HepG2 (cell line): ENCODE measurements at regions not wholly inside any gene's neighbourhood (a gene's known extent, or its start where the extent isn't known, plus 50 kb on each side); places are given as distances from the start of the nearest gene placed in this dataset.

Experiments
- ARHGAP35 ChIP-seq: sonication (generic); formaldehyde crosslinking; IDR thresholded peaks from 2 replicates; pipeline ENCODE4 v1.9.0; 2022; ENCODE audit warnings: mild to moderate bottlenecking, inconsistent platforms, moderate library complexity, missing genetic modification reagents, borderline replicate concordance
- CREM ChIP-seq, 2 experiments: sonication (generic) in 1 of 2; formaldehyde crosslinking in 1 of 2; IDR thresholded peaks; 2 replicates each; pipeline versions ENCODE4 v1.4.0 to v1.6.1; 2016 to 2020; ENCODE audit warnings: antibody characterized with exemption in 1 of 2, mild to moderate bottlenecking in 1 of 2, missing genetic modification reagents in 1 of 2
- CTCF ChIP-seq: sonication (generic); formaldehyde crosslinking; IDR thresholded peaks from 2 replicates; pipeline ENCODE4 v1.5.0; 2020; ENCODE audit warnings: mild to moderate bottlenecking, missing genetic modification reagents, moderate library complexity
- FOSL1 ChIP-seq: sonication (generic); formaldehyde crosslinking; IDR thresholded peaks from 2 replicates; pipeline ENCODE4 v1.9.0; 2021; ENCODE audit warnings: missing genetic modification reagents, borderline replicate concordance
- FOXK2 ChIP-seq: fragments of 450-650 bp; IDR thresholded peaks from 2 replicates; pipeline ENCODE4 v1.6.1; 2016
- MIER3 ChIP-seq: IDR thresholded peaks from 2 replicates; pipeline ENCODE4 v1.6.1; 2016; ENCODE audit warnings: missing compliant biosample characterization, borderline replicate concordance
- PPARG ChIP-seq: conservative IDR thresholded peaks from 2 replicates; pipeline ENCODE4 v1.6.1; 2016; ENCODE audit warnings: missing biosample characterization, missing genetic modification reagents
- SMC3 ChIP-seq: IDR thresholded peaks from 2 replicates; pipeline ENCODE4 v1.6.1; 2011; ENCODE audit warnings: low read length, improper control_type of control experiment
- ZBTB33 ChIP-seq: sonication (generic); formaldehyde crosslinking; IDR thresholded peaks from 2 replicates; pipeline ENCODE4 v1.4.0; 2020; ENCODE audit warnings: missing genetic modification reagents
- ZNF274 ChIP-seq: sonication (generic); formaldehyde crosslinking; IDR thresholded peaks from 2 replicates; pipeline ENCODE4 v1.5.1; 2020; ENCODE audit warnings: mild to moderate bottlenecking, missing genetic modification reagents
- ZNF3 ChIP-seq: IDR thresholded peaks from 2 replicates; pipeline ENCODE4 v1.7.0; 2017; ENCODE audit warnings: inconsistent platforms
- ZNF318 ChIP-seq: sonication (generic); formaldehyde crosslinking; IDR thresholded peaks from 2 replicates; pipeline ENCODE4 v1.4.0; 2020; ENCODE audit warnings: mild to moderate bottlenecking, missing genetic modification reagents
- ZNF451 ChIP-seq: sonication (generic); formaldehyde crosslinking; IDR thresholded peaks from 2 replicates; pipeline ENCODE4 v1.5.0; 2020; ENCODE audit warnings: mild to moderate bottlenecking, missing genetic modification reagents
- ZNF768 ChIP-seq: sonication (generic); formaldehyde crosslinking; IDR thresholded peaks from 2 replicates; pipeline ENCODE4 v1.4.0; 2020; ENCODE audit warnings: missing genetic modification reagents

- TF ChIP-seq FOSL1 (CRISPR knock-in tag) (no peak), MIER3 (CRISPR knock-in tag) (no peak), ZNF318 (CRISPR knock-in tag) (no peak), ZNF274 (CRISPR knock-in tag) (no peak), CREM (IDR thresholded peaks at IDR 0.05) (no peak), CREM (CRISPR knock-in tag; IDR thresholded peaks at IDR 0.05) (no peak), ZNF451 (CRISPR knock-in tag) (no peak), SMC3 (no peak), CTCF (CRISPR knock-in tag) (no peak), PPARG (no peak), FOXK2 (no peak), ZBTB33 (no peak), ARHGAP35 (CRISPR knock-in tag) (no peak), ZNF768 (CRISPR knock-in tag) (no peak), ZNF3 (no peak)
Observed at GRCh38 chr7:22664988-22665798, 61.8 kb upstream of the IL6 start.
